ENCODE measurements at regions not wholly inside any gene's neighbourhood (a gene's known extent, or its start where the extent isn't known, plus 50 kb on each side); places are given as distances from the start of the nearest gene placed in this dataset.

DNA sequence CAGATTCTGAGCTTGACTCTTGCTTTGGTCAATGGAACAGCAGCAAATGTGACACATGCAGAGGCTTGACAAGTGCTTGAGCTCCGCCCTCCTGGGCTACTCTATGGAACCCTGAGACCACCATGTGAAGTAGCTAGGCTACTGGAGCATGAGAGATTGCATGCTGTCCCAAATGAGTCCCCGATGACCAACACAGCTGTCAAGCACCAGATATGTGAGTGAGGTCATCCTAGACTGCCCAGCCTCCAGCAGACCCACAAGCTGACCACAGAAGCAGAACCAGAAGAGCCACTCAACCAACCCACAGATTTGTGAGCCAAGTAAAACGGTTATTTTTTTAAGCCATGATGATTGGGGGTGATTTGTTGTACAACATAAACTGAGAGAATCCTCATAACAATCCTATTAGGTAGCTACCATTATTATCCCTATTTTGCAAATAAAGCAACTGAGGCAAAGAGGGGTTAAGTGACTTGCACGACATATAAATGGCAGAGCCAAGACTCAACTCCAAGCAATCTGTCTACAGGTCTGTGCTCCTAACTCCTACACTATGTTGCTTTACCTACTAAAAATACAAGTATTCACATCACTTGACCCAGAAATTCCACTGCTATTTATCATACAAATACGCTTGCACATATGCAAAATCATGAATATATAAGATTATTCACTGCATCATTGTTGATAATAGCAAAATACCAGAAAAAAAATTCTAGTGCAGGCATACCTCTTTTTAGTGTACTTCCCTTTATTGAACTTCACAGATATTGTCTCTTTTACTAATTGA is 136.2 kb downstream of the NDUFA12 start:
- WGBS, 3 donors, result 83 to 89% (median 87%) methylated on average over 5 of the region's 5 CpGs
- no peak overlapping the region for H3K27ac ChIP-seq (ENCODE audit: low read depth in 1 of 3, low read length in 2 of 3)
- FAIRE-seq, result no peak

DNA sequence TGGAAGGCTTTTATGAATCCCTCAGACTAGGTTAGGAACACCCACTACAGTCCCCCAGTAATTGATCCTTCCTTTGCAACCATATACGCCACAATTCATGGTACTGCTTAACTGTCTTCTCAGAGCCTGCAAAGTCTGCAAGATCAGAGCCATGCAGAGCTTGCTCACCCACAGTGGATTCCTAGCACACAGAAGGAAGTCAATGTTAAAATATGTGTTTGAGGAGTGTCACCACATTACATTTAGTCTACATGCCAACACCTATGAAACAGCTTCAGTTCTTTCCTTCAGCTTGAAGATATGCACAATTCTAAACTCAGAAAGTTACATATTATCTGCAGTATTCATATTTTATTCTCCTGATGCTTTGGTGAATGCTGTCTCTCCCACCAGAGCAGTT is 138.5 kb downstream of the NDUFA12 start:
- no peak for DNase-seq
- Histone ChIP-seq H3K27ac (ENCODE audit: low read depth in 1 of 3, low read length in 2 of 3) (no peak overlapping the region), H3K27me3 (ENCODE audit: control insufficient read depth in 3 of 3, insufficient read depth in 3 of 3, low read length in 3 of 3) (peaks cover 0 to 10% (median 0%) of the 10 kb centered on the region in 3 donors), H3K36me3 (ENCODE audit: control insufficient read depth in 3 of 3, insufficient read depth in 2 of 3, low read depth in 1 of 3, low read length in 3 of 3) (no peaks in the 10 kb centered on the region), H3K4me3 (ENCODE audit: low read depth in 1 of 3, low read length in 3 of 3) (no peak overlapping the region), H3K9me3 (ENCODE audit: control insufficient read depth in 2 of 2, insufficient read depth in 1 of 2, low read depth in 1 of 2, low read length in 1 of 2) (no peaks in the 10 kb centered on the region), H3K4me1 (ENCODE audit: control insufficient read depth in 3 of 3, insufficient read depth in 2 of 3, low read depth in 1 of 3, low read length in 2 of 3) (no peaks in the 10 kb centered on the region)
- 87 to 100% (median 100%) methylated on average over 1 of the region's 1 CpG for WGBS, 3 donors
- FAIRE-seq, result no peak

More for the DNA sequence above, 136.2 kb downstream of the NDUFA12 start:
- peaks cover 2 to 24% (median 9%) of the 10 kb centered on the region in 3 donors for H3K27me3 ChIP-seq (ENCODE audit: control insufficient read depth in 3 of 3, insufficient read depth in 3 of 3, low read length in 3 of 3)
- no peaks in the 10 kb centered on the region for H3K9me3 ChIP-seq (ENCODE audit: control insufficient read depth in 2 of 2, insufficient read depth in 1 of 2, low read depth in 1 of 2, low read length in 1 of 2)
- no peaks in the 10 kb centered on the region for H3K4me1 ChIP-seq (ENCODE audit: control insufficient read depth in 3 of 3, insufficient read depth in 2 of 3, low read depth in 1 of 3, low read length in 2 of 3)
- H3K4me3 ChIP-seq (ENCODE audit: low read depth in 1 of 3, low read length in 3 of 3), result no peak overlapping the region
- no peak for DNase-seq
- H3K36me3 ChIP-seq (ENCODE audit: control insufficient read depth in 3 of 3, insufficient read depth in 2 of 3, low read depth in 1 of 3, low read length in 3 of 3), result no peaks in the 10 kb centered on the region

DNA sequence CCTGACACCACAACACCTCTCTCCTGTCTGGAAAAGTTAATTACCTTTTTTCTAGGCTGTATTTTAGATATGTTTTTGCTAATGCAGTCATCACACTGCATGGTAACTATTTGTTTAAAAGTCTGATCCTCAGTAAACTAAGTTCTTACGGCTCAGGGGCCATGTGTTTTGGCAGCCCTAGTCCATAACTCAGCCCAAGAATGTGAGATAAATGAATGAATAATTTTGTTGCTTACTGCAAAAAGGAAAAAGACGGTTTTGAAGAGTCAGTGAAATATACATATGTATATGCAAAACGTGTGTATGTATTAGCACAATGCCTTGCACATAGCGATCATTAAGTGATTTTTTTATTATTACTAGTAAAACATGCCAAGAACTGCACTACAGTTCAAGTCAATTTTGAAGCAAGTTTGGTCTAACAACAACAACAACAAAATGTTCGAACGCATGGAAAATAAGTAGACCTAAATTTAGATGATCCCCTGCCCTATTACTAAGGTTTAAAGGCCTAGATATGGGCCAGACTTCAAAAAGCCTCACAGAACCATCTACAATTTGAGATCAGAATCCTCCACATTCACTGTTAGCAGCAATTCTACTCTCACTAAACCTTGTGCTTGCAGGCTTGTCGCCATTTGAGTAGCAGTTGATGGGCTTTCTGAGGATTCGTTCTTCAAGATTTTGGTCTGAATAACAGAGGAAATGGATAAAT is 140.0 kb downstream of the NDUFA12 start:
- no peak overlapping the region for H3K4me3 ChIP-seq (ENCODE audit: low read depth in 1 of 3, low read length in 3 of 3)
- DNase-seq (no peak), FAIRE-seq (no peak)
- H3K27me3 ChIP-seq (ENCODE audit: control insufficient read depth in 3 of 3, insufficient read depth in 3 of 3, low read length in 3 of 3), result peaks cover 0 to 5% (median 0%) of the 10 kb centered on the region in 3 donors
- no peaks in the 10 kb centered on the region for H3K9me3 ChIP-seq (ENCODE audit: control insufficient read depth in 2 of 2, insufficient read depth in 1 of 2, low read depth in 1 of 2, low read length in 1 of 2)
- H3K27ac ChIP-seq (ENCODE audit: low read depth in 1 of 3, low read length in 2 of 3), result no peak overlapping the region
- H3K36me3 ChIP-seq (ENCODE audit: control insufficient read depth in 3 of 3, insufficient read depth in 2 of 3, low read depth in 1 of 3, low read length in 3 of 3), result no peaks in the 10 kb centered on the region
- no peaks in the 10 kb centered on the region for H3K4me1 ChIP-seq (ENCODE audit: control insufficient read depth in 3 of 3, insufficient read depth in 2 of 3, low read depth in 1 of 3, low read length in 2 of 3)
- 70 to 87% (median 85%) methylated on average over 8 of the region's 8 CpGs for WGBS, 3 donors

DNA sequence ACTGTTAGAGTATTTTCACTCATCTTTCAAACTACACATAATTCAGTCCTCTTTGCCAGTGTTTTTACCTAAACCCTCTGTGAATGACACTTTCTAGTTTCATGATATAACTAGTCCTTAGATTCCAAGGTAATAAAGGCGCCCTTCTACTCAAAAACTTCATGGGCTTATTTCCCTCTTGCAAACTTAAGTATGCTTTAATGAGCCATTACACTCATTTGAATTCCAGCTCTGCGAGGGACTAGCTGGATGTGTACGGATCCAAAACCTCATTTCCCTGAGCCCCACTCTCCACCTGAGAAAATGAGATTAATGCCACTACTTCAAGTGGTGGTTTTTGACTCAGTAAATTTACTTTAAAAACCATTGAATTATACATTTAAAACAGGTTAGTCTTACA is 141.1 kb downstream of the NDUFA12 start:
- no peak overlapping the region for H3K4me3 ChIP-seq (ENCODE audit: low read depth in 1 of 3, low read length in 3 of 3)
- no peaks in the 10 kb centered on the region for H3K9me3 ChIP-seq (ENCODE audit: control insufficient read depth in 2 of 2, insufficient read depth in 1 of 2, low read depth in 1 of 2, low read length in 1 of 2)
- no peak overlapping the region for H3K27ac ChIP-seq (ENCODE audit: low read depth in 1 of 3, low read length in 2 of 3)
- no peaks in the 10 kb centered on the region for H3K4me1 ChIP-seq (ENCODE audit: control insufficient read depth in 3 of 3, insufficient read depth in 2 of 3, low read depth in 1 of 3, low read length in 2 of 3)
- WGBS, 3 donors, result 91 to 92% (median 92%) methylated on average over 3 of the region's 3 CpGs
- H3K27me3 ChIP-seq (ENCODE audit: control insufficient read depth in 3 of 3, insufficient read depth in 3 of 3, low read length in 3 of 3), result peaks cover 0 to 5% (median 0%) of the 10 kb centered on the region in 3 donors
- no peak for FAIRE-seq
- no peaks in the 10 kb centered on the region for H3K36me3 ChIP-seq (ENCODE audit: control insufficient read depth in 3 of 3, insufficient read depth in 2 of 3, low read depth in 1 of 3, low read length in 3 of 3)
- no peak for DNase-seq

DNA sequence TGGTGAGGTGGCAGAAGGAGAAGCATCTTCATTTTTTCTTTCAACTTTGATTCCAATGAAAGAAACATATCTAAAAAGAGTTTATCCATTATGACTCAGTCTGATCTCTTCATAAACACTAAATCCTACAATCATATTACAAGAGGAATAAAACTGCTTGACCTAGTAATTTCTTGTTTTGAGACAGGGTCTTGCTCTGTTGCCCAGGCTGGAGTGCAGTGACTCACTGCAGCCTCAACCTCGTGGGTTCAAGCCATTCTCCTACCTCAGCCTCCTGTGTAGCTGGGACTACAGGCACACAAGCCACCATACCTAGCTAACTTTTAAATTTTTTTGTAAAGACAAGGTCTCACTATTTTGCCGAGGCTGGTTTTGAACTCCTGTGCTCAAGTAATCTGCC is 147.2 kb downstream of the NDUFA12 start:
- no peaks in the 10 kb centered on the region for H3K36me3 ChIP-seq (ENCODE audit: control insufficient read depth in 3 of 3, insufficient read depth in 2 of 3, low read depth in 1 of 3, low read length in 3 of 3)
- peaks cover 0 to 5% (median 0%) of the 10 kb centered on the region in 3 donors for H3K27me3 ChIP-seq (ENCODE audit: control insufficient read depth in 3 of 3, insufficient read depth in 3 of 3, low read length in 3 of 3)
- 59 to 75% (median 60%) methylated on average over 2 of the region's 2 CpGs for WGBS, 3 donors

DNA sequence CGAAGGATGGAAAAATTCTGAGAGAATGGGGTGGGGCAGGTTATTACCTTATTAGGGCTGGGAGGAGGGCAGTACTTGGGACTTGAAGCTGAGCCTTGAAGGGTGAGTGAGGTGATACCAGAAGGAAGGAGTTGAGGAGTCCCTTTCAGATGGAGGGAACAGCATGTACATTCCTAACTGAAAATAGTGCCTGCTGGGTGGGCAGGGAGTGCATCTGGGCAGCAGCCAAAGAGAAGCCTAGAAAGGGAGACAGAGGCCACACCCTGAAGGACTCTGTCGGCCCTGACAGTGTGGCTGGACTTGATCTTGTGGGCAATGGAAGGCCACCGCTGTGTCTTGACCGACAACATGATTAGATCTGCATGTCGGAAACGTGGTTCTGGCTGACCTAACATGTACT is 147.6 kb downstream of the NDUFA12 start:
- Histone ChIP-seq H3K36me3 (ENCODE audit: control insufficient read depth in 3 of 3, insufficient read depth in 2 of 3, low read depth in 1 of 3, low read length in 3 of 3) (no peaks in the 10 kb centered on the region), H3K4me1 (ENCODE audit: control insufficient read depth in 3 of 3, insufficient read depth in 2 of 3, low read depth in 1 of 3, low read length in 2 of 3) (no peaks in the 10 kb centered on the region), H3K4me3 (ENCODE audit: low read depth in 1 of 3, low read length in 3 of 3) (no peak overlapping the region), H3K9me3 (ENCODE audit: control insufficient read depth in 2 of 2, insufficient read depth in 1 of 2, low read depth in 1 of 2, low read length in 1 of 2) (no peaks in the 10 kb centered on the region), H3K27me3 (ENCODE audit: control insufficient read depth in 3 of 3, insufficient read depth in 3 of 3, low read length in 3 of 3) (peaks cover 0 to 5% (median 0%) of the 10 kb centered on the region in 3 donors), H3K27ac (ENCODE audit: low read depth in 1 of 3, low read length in 2 of 3) (no peak overlapping the region)
- DNase-seq (no peak), FAIRE-seq (no peak)
- WGBS, 3 donors, result 49 to 73% (median 57%) methylated on average over 6 of the region's 6 CpGs

More for the DNA sequence above, 147.2 kb downstream of the NDUFA12 start:
- Histone ChIP-seq H3K4me1 (ENCODE audit: control insufficient read depth in 3 of 3, insufficient read depth in 2 of 3, low read depth in 1 of 3, low read length in 2 of 3) (no peaks in the 10 kb centered on the region), H3K27ac (ENCODE audit: low read depth in 1 of 3, low read length in 2 of 3) (no peak overlapping the region), H3K9me3 (ENCODE audit: control insufficient read depth in 2 of 2, insufficient read depth in 1 of 2, low read depth in 1 of 2, low read length in 1 of 2) (no peaks in the 10 kb centered on the region), H3K4me3 (ENCODE audit: low read depth in 1 of 3, low read length in 3 of 3) (no peak overlapping the region)
- FAIRE-seq (no peak), DNase-seq (no peak)

DNA sequence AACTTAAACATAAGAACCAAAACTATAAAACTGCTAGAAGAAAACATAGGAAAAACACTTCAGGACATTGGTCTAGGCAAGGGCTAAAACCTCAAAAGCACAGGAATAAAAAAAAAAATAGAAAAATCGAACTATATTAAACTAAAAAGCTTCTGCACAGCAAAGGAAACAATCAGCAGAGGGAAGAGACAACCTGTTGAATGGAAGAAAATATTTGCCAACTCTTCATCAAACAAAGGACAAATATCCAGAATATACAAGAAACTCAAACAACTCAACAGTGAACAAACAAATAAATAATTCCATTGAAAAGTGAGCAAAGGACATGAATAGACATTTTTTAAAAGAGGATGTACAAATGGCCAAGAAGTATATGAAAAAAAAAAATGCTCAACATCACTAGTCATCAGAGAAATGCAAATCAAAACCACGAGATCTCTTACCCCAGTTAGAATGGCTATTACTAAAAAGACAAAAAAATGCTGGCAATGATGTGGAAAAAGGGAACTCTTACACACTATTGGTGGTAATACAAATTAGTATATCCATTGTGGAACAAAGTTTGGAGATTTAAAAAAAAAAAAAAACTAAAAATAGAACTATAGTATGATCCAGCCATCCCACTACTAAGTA is 152.0 kb downstream of the NDUFA12 start:
- Histone ChIP-seq H3K4me3 (ENCODE audit: low read depth in 1 of 3, low read length in 3 of 3) (no peak overlapping the region), H3K36me3 (ENCODE audit: control insufficient read depth in 3 of 3, insufficient read depth in 2 of 3, low read depth in 1 of 3, low read length in 3 of 3) (no peaks in the 10 kb centered on the region), H3K27ac (ENCODE audit: low read depth in 1 of 3, low read length in 2 of 3) (no peak overlapping the region), H3K4me1 (ENCODE audit: control insufficient read depth in 3 of 3, insufficient read depth in 2 of 3, low read depth in 1 of 3, low read length in 2 of 3) (no peaks in the 10 kb centered on the region), H3K27me3 (ENCODE audit: control insufficient read depth in 3 of 3, insufficient read depth in 3 of 3, low read length in 3 of 3) (peaks cover 0 to 7% (median 0%) of the 10 kb centered on the region in 3 donors), H3K9me3 (ENCODE audit: control insufficient read depth in 2 of 2, insufficient read depth in 1 of 2, low read depth in 1 of 2, low read length in 1 of 2) (no peaks in the 10 kb centered on the region)
- DNase-seq, result no peak
- FAIRE-seq, result no peak
- WGBS, 3 donors, result 58 to 68% (median 58%) methylated on average over 2 of the region's 2 CpGs

DNA sequence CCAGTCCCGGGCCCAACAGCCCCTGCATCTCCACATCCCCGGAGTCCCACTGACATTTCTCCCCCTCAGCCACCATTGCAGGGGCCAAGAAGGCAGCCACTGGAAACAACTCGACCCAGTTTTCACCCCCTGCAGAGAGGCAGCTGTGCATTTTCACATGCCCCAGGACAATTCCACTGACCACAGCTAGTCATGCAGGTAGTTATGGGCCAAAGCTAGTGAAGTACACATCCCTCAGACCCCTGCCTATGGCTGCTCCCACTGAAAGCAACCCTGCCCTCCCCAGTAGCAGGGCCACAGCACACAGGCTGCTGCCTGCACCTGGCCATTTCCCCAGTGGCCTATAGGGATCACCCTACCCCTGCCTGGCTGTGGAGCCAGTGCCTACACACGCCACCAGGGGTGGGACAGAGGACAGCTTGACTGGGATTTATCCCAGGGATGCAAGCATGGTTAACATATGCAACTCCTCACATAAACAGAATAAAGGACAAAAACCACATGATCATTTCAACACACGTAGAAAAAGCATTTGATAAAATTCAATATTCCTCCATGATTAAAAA is 154.0 kb downstream of the NDUFA12 start:
- 79 to 82% (median 79%) methylated on average over 5 of the region's 5 CpGs for WGBS, 3 donors

More for the DNA sequence above, 154.0 kb downstream of the NDUFA12 start:
- Histone ChIP-seq H3K27me3 (ENCODE audit: control insufficient read depth in 3 of 3, insufficient read depth in 3 of 3, low read length in 3 of 3) (peaks cover 0 to 4% (median 0%) of the 10 kb centered on the region in 3 donors), H3K4me1 (ENCODE audit: control insufficient read depth in 3 of 3, insufficient read depth in 2 of 3, low read depth in 1 of 3, low read length in 2 of 3) (no peaks in the 10 kb centered on the region), H3K36me3 (ENCODE audit: control insufficient read depth in 3 of 3, insufficient read depth in 2 of 3, low read depth in 1 of 3, low read length in 3 of 3) (no peaks in the 10 kb centered on the region), H3K27ac (ENCODE audit: low read depth in 1 of 3, low read length in 2 of 3) (no peak overlapping the region), H3K4me3 (ENCODE audit: low read depth in 1 of 3, low read length in 3 of 3) (no peak overlapping the region), H3K9me3 (ENCODE audit: control insufficient read depth in 2 of 2, insufficient read depth in 1 of 2, low read depth in 1 of 2, low read length in 1 of 2) (no peaks in the 10 kb centered on the region)
- FAIRE-seq (no peak), DNase-seq (no peak)

Measured in small intestine (tissue), 7 donors.